ENCODE measurements at regions not wholly inside any gene's neighbourhood (a gene's known extent, or its start where the extent isn't known, plus 50 kb on each side); places are given as distances from the start of the nearest gene placed in this dataset.

GRCh38 chr7:124618871-124619270 lies 146.7 kb downstream of the GPR37 start:
- ChIA-PET CTCF (ENCODE audit: partially characterized antibody) (no interaction called here), POLR2A (ENCODE audit: partially characterized antibody) (no interaction called here)
- no peak overlapping the region for H3K4me3 ChIP-seq (ENCODE audit: extremely low read depth in 1 of 4, insufficient read depth in 2 of 4, low read depth in 3 of 4, low read length in 4 of 4)
- no peaks in the 10 kb centered on the region for H3K36me3 ChIP-seq (ENCODE audit: control insufficient read depth in 2 of 4, insufficient read depth in 4 of 4, low read length in 3 of 4)
- H3K56ac ChIP-seq (replicated peaks; ENCODE audit: insufficient read length, low read depth, low read length) = no peak overlapping the region
- H2BK20ac ChIP-seq (ENCODE audit: low read length) = no peak overlapping the region
- H2BK120ac ChIP-seq (replicated peaks; ENCODE audit: low read depth, low read length) = no peak overlapping the region
- no peak overlapping the region for H2BK15ac ChIP-seq (ENCODE audit: low read length)
- no peak overlapping the region for H4K91ac ChIP-seq (replicated peaks; ENCODE audit: insufficient read length, low read length)
- H2BK12ac ChIP-seq (ENCODE audit: low read depth, low read length) = no peak overlapping the region
- H3K9me3 ChIP-seq (ENCODE audit: insufficient read depth in 2 of 2, low read depth in 1 of 2, low read length in 1 of 2) = no peaks in the 10 kb centered on the region
- H2AFZ ChIP-seq (ENCODE audit: low read length) = no peak overlapping the region
- H3K4ac ChIP-seq (replicated peaks; ENCODE audit: insufficient read length, low read depth, low read length) = no peak overlapping the region
- no peaks in the 10 kb centered on the region for H3K27me3 ChIP-seq (replicated peaks in 1 of 4; ENCODE audit: control insufficient read depth in 3 of 4, extremely low read depth in 1 of 4, insufficient read depth in 3 of 4, low read length in 3 of 4)
- H2AK5ac ChIP-seq (ENCODE audit: low read depth, low read length) = no peak overlapping the region
- FAIRE-seq = no peak
- H4K20me1 ChIP-seq (replicated peaks in 1 of 2; ENCODE audit: control insufficient read depth in 1 of 2, insufficient read depth in 2 of 2, low read length in 2 of 2) = no peaks in the 10 kb centered on the region
- H3K27ac ChIP-seq (ENCODE audit: low read depth, low read length) = no peak overlapping the region
- no peak overlapping the region for H4K5ac ChIP-seq (ENCODE audit: insufficient read length, low read depth, low read length)
- H3K4me1 ChIP-seq (replicated peaks in 1 of 4; ENCODE audit: control insufficient read depth in 3 of 4, insufficient read depth in 4 of 4, low read length in 3 of 4) = no peaks in the 10 kb centered on the region
- no peaks in the 10 kb centered on the region for H3K23me2 ChIP-seq (ENCODE audit: low read depth, low read length)
- DNase-seq (ENCODE audit: low read depth in 1 of 2, low spot score in 2 of 2) = no peak
- no peaks in the 10 kb centered on the region for H3K79me2 ChIP-seq (ENCODE audit: control insufficient read depth in 1 of 2, insufficient read depth in 2 of 2, low read length in 2 of 2)
- no peaks in the 10 kb centered on the region for H3K79me1 ChIP-seq (ENCODE audit: low read depth, low read length)
- 85% methylated on average over 1 of the region's 1 CpG; no CpG with 5 or more reads in 1 of the 2 experiments for WGBS, 2 experiments (ENCODE audit: extremely low coverage in 1 of 2, insufficient coverage in 1 of 2, insufficient read length in 1 of 2, insufficient replicate concordance in 2 of 2, low coverage in 1 of 2, low lambda C conversion rate in 2 of 2, missing lambda C conversion rate in 1 of 2)
- H3K4me2 ChIP-seq (ENCODE audit: insufficient read depth in 1 of 2, low read depth in 2 of 2, low read length in 2 of 2) = no peak overlapping the region
- no peak overlapping the region for H4K8ac ChIP-seq (ENCODE audit: extremely low read depth, insufficient read depth, low read length)
- no peak for TF ChIP-seq TAF1 (IDR thresholded peaks at IDR 0.05; ENCODE audit: low read depth, low read length)
- no peak for TF ChIP-seq USF2 (IDR thresholded peaks at IDR 0.05; ENCODE audit: low read length)
- no peak for TF ChIP-seq ZNF274 (IDR thresholded peaks at IDR 0.05; ENCODE audit: borderline replicate concordance, extremely low read depth, low read length)
- no peak for TF ChIP-seq RXRA (IDR thresholded peaks at IDR 0.05; ENCODE audit: insufficient read depth, low read depth, low read length)
- no peak for TF ChIP-seq CREB1 (IDR thresholded peaks at IDR 0.05)
- TF ChIP-seq KDM4A (IDR thresholded peaks at IDR 0.05; ENCODE audit: low read depth, low read length, severe bottlenecking) = no peak
- no peak for TF ChIP-seq HDAC2 (IDR thresholded peaks at IDR 0.05; ENCODE audit: borderline replicate concordance in 1 of 2, low read depth in 2 of 2, low read length in 2 of 2)
- no peak for TF ChIP-seq E2F6 (IDR thresholded peaks at IDR 0.05)
- no peak for TF ChIP-seq SP2 (IDR thresholded peaks at IDR 0.05; ENCODE audit: low read length)
- TF ChIP-seq BACH1 (IDR thresholded peaks at IDR 0.05; ENCODE audit: low read length) = no peak
- TF ChIP-seq ASH2L (IDR thresholded peaks at IDR 0.05; ENCODE audit: low read length) = no peak
- TF ChIP-seq CHD2 (IDR thresholded peaks at IDR 0.05; ENCODE audit: low read length) = no peak
- TF ChIP-seq TCF12 (IDR thresholded peaks at IDR 0.05; ENCODE audit: low read depth, low read length) = no peak
- TF ChIP-seq BRCA1 (IDR thresholded peaks at IDR 0.05; ENCODE audit: low read depth, low read length) = no peak
- TF ChIP-seq KDM1A (IDR thresholded peaks at IDR 0.05; ENCODE audit: borderline replicate concordance, low read length) = no peak
- no peak overlapping the region for H2BK5ac ChIP-seq (ENCODE audit: low read depth, low read length)
- no peak overlapping the region for H3K9ac ChIP-seq (replicated peaks in 1 of 4; ENCODE audit: extremely low read depth in 1 of 4, low read depth in 3 of 4, low read length in 3 of 4)
- H3K23ac ChIP-seq (ENCODE audit: insufficient read length) = no peak overlapping the region
- H3K18ac ChIP-seq (ENCODE audit: extremely low read depth, low read length) = no peak overlapping the region
- H3K14ac ChIP-seq (ENCODE audit: insufficient read length) = no peak overlapping the region
